ENCODE measurements at regions not wholly inside any gene's neighbourhood (a gene's known extent, or its start where the extent isn't known, plus 50 kb on each side); places are given as distances from the start of the nearest gene placed in this dataset.

- intact Hi-C loops (cut with micrococcal nuclease) = no loop called here
- ATAC-seq (no peak), DNase-seq (no peak)
- no peak overlapping the region for H2AFZ ChIP-seq (ENCODE audit: low read length)
- no peak overlapping the region for H3K9ac ChIP-seq (ENCODE audit: low read length)
- H3F3A ChIP-seq (ENCODE audit: low read length, unreplicated experiment) = no peaks in the 10 kb centered on the region
- H3K9me2 ChIP-seq (replicated peaks; ENCODE audit: low read length) = no peaks in the 10 kb centered on the region
- ChIA-PET CTCF (interaction anchor here (0.6 kb wide), 1 partner anchor 208 kb away, joined by 3 read pairs; no protein-coding TSS in a partner anchor), POLR2A (ENCODE audit: unreplicated experiment) (no interaction called here)
- H3K79me2 ChIP-seq (ENCODE audit: low read length) = no peaks in the 10 kb centered on the region
- H3K27ac ChIP-seq (ENCODE audit: low read length) = no peak overlapping the region
- H3K27me3 ChIP-seq (ENCODE audit: low read length) = no peaks in the 10 kb centered on the region
- no peak overlapping the region for H3K4me3 ChIP-seq (ENCODE audit: low read length)
- H4K20me1 ChIP-seq (ENCODE audit: low read length) = no peaks in the 10 kb centered on the region
- BruUV-seq (replicated peaks) = no TSS peak
- TF ChIP-seq EZH2 (IDR thresholded peaks at IDR 0.05; ENCODE audit: low read length, unreplicated experiment) (no peak), EZH2phosphoT487 (IDR thresholded peaks at IDR 0.05; ENCODE audit: borderline replicate concordance, low read length) (no peak), CTCF (conservative IDR thresholded peaks at IDR 0.05; ENCODE audit: low read depth, low read length) (no peak)
- H3K9me3 ChIP-seq (ENCODE audit: low read length) = no peaks in the 10 kb centered on the region
- H3K4me2 ChIP-seq (ENCODE audit: low read length) = no peak overlapping the region
- peaks cover 28% of the 10 kb centered on the region for H3K4me1 ChIP-seq (ENCODE audit: insufficient read depth, low read length)
- no peaks in the 10 kb centered on the region for H3K36me3 ChIP-seq (ENCODE audit: low read depth, low read length)
These were observed 60.2 kb upstream of the ADGRF1 start for GRCh38 chr6:47102331-47102730.

- no peaks in the 10 kb centered on the region for H3F3A ChIP-seq (ENCODE audit: low read length, unreplicated experiment)
- no peaks in the 10 kb centered on the region for H3K79me2 ChIP-seq (ENCODE audit: low read length)
- H3K27me3 ChIP-seq (ENCODE audit: low read length) = no peaks in the 10 kb centered on the region
- intact Hi-C loops (cut with micrococcal nuclease) = loop anchor here (5.0 kb wide), 2 partner anchors 69 to 89 kb away; no protein-coding TSS in a partner anchor
- no peak overlapping the region for H3K9ac ChIP-seq (ENCODE audit: low read length)
- H4K20me1 ChIP-seq (ENCODE audit: low read length) = no peaks in the 10 kb centered on the region
- H3K36me3 ChIP-seq (ENCODE audit: low read depth, low read length) = no peaks in the 10 kb centered on the region
- BruUV-seq (replicated peaks) = no TSS peak
- POLR2A ChIA-PET (ENCODE audit: unreplicated experiment) = no interaction called here
- H3K27ac ChIP-seq (ENCODE audit: low read length) = no peak overlapping the region
- H3K4me2 ChIP-seq (ENCODE audit: low read length) = no peak overlapping the region
- DNase-seq = no peak
- no peaks in the 10 kb centered on the region for H3K9me2 ChIP-seq (replicated peaks; ENCODE audit: low read length)
- H2AFZ ChIP-seq (ENCODE audit: low read length) = no peak overlapping the region
- H3K9me3 ChIP-seq (ENCODE audit: low read length) = no peaks in the 10 kb centered on the region
- no peak overlapping the region for H3K4me3 ChIP-seq (ENCODE audit: low read length)
- peaks cover 47% of the 10 kb centered on the region for H3K4me1 ChIP-seq (ENCODE audit: insufficient read depth, low read length)
- TF ChIP-seq EZH2 (IDR thresholded peaks at IDR 0.05; ENCODE audit: low read length, unreplicated experiment) = no peak
- no peak for TF ChIP-seq CTCF (conservative IDR thresholded peaks at IDR 0.05; ENCODE audit: low read depth, low read length)
- no peak for TF ChIP-seq EZH2phosphoT487 (IDR thresholded peaks at IDR 0.05; ENCODE audit: borderline replicate concordance, low read length)
- ATAC-seq = no peak
- CTCF ChIA-PET = interaction anchor here (0.5 kb wide), 1 partner anchor 36 kb away, joined by 6 read pairs; no protein-coding TSS in a partner anchor
These were observed 56.5 kb upstream of the ADGRF1 start for GRCh38 chr6:47098570-47098993.

- DNase-seq (peak; percentile 88), ATAC-seq (peak; percentile 80)
- no peaks in the 10 kb centered on the region for H3K36me3 ChIP-seq (ENCODE audit: low read depth, low read length)
- POLR2A ChIA-PET (ENCODE audit: unreplicated experiment) = no interaction called here
- no peaks in the 10 kb centered on the region for H4K20me1 ChIP-seq (ENCODE audit: low read length)
- TF ChIP-seq CTCF (conservative IDR thresholded peaks at IDR 0.05; ENCODE audit: low read depth, low read length) (peak; percentile 90), EZH2phosphoT487 (IDR thresholded peaks at IDR 0.05; ENCODE audit: borderline replicate concordance, low read length) (no peak)
- H3F3A ChIP-seq (ENCODE audit: low read length, unreplicated experiment) = no peaks in the 10 kb centered on the region
- H3K79me2 ChIP-seq (ENCODE audit: low read length) = no peaks in the 10 kb centered on the region
- H3K9me3 ChIP-seq (ENCODE audit: low read length) = no peaks in the 10 kb centered on the region
- H2AFZ ChIP-seq (ENCODE audit: low read length) = peak overlapping the region; percentile 10; the same call in 1 of the 2 replicates
- peak overlapping the region; percentile 53 for H3K27ac ChIP-seq (ENCODE audit: low read length)
- no peaks in the 10 kb centered on the region for H3K27me3 ChIP-seq (ENCODE audit: low read length)
- H3K9ac ChIP-seq (ENCODE audit: low read length) = peak overlapping the region; percentile 21
- H3K9me2 ChIP-seq (replicated peaks; ENCODE audit: low read length) = no peaks in the 10 kb centered on the region
- no TSS peak for BruUV-seq (replicated peaks)
- H3K4me3 ChIP-seq (ENCODE audit: low read length) = no peak overlapping the region
- intact Hi-C loops (cut with micrococcal nuclease) = loop anchor here (1.0 to 5.0 kb wide), 6 partner anchors 38 to 309 kb away; no protein-coding TSS in a partner anchor
- H3K4me2 ChIP-seq (ENCODE audit: low read length) = no peak overlapping the region
- H3K4me1 ChIP-seq (ENCODE audit: insufficient read depth, low read length) = peaks cover 50% of the 10 kb centered on the region
- CTCF ChIA-PET = interaction anchor here (0.8 to 1.4 kb wide), 4 partner anchors 14 to 212 kb away, joined by 3 to 5 read pairs (median 4); partner anchors contain the start of gene TNFRSF21
These were observed 55.2 kb upstream of the ADGRF1 start for GRCh38 chr6:47097092-47097945.
